GM20000 (cell line): ENCODE measurements at regions not wholly inside any gene's neighbourhood (a gene's known extent, or its start where the extent isn't known, plus 50 kb on each side); places are given as distances from the start of the nearest gene placed in this dataset.

Experiments used
- DNase-seq: peaks from one replicate; pipeline ENCODE4 v3.0.0; 2012; ENCODE audit warnings: low spot score
- TF ChIP-seq, protein P1 (sequence below): IDR thresholded peaks from 2 replicates; pipeline ENCODE4 v1.5.1; 2012; ENCODE audit warnings: mild to moderate bottlenecking, control low read depth; ENCODE audit errors: extremely low read depth, missing control alignments

DNA sequence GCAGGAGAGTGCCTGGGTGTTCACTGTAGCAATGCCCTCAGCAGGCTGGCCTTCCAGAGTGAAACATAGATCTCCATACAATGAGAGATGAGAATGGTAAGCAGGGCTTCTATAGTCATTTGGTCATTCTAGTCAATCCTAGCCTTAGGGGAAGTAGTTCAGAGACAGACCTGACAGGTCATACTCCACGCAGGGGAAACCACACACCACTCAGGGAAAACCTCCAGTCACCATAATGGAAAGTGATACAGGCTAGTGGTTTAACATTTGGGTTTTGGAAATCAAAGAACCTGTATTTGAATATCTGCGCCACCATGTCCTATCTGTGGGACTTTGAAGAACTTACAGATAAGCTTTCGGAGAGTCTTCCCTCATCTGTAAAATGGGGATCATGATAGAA is 425.7 kb upstream of the PPP2R3A start:
- TF ChIP-seq, protein P1, sequence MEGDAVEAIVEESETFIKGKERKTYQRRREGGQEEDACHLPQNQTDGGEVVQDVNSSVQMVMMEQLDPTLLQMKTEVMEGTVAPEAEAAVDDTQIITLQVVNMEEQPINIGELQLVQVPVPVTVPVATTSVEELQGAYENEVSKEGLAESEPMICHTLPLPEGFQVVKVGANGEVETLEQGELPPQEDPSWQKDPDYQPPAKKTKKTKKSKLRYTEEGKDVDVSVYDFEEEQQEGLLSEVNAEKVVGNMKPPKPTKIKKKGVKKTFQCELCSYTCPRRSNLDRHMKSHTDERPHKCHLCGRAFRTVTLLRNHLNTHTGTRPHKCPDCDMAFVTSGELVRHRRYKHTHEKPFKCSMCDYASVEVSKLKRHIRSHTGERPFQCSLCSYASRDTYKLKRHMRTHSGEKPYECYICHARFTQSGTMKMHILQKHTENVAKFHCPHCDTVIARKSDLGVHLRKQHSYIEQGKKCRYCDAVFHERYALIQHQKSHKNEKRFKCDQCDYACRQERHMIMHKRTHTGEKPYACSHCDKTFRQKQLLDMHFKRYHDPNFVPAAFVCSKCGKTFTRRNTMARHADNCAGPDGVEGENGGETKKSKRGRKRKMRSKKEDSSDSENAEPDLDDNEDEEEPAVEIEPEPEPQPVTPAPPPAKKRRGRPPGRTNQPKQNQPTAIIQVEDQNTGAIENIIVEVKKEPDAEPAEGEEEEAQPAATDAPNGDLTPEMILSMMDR: no peak
- no peak for DNase-seq

DNA sequence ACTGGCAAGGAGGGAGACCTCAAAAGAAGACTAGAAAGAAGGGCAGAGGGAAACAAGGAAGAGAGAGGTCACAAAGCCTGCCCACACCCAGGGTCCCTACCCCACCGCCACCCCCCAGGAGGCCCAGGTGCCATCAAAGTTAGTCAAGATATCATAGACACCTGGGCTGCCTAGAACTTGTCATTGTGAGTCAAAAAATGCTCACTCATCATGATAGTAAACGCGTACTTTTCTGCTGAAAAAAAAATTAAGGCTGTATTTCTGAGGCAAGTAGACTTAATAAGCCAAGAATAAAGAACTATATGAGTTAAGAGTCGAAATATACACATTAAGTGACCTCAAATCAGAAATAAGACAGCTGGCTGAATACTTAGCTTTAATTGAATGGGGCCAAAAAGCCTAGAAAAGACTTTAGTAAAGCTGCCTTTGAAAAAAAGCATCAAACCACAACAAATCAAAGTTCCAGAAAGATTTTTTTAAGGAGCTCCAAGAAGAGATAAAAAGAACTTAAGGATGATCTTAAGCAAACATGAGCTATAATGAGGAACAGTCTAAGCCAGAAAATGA is 415.5 kb upstream of the PPP2R3A start:
- TF ChIP-seq, protein P1: no peak
- DNase-seq: no peak

DNA sequence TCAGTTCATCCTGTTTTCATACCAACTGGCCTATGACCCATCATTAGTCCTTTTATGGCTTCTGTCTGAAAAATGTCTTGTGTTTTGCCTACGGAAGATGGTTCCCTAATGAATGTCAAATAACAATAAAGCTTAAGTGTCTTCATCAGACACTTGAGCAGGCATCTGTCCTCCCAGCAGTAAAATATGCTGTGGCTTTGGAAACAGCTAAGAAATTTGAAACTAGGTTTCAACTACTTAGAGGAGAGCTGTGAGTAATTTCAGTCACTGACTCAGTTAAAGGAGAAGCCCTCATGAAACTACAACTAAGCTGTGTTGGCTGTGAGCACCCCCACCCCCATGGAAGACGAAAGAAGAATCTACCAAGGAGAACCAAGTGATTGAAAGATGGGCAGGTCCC is 409.4 kb upstream of the PPP2R3A start:
- no peak for DNase-seq
- TF ChIP-seq, protein P1: no peak

DNA sequence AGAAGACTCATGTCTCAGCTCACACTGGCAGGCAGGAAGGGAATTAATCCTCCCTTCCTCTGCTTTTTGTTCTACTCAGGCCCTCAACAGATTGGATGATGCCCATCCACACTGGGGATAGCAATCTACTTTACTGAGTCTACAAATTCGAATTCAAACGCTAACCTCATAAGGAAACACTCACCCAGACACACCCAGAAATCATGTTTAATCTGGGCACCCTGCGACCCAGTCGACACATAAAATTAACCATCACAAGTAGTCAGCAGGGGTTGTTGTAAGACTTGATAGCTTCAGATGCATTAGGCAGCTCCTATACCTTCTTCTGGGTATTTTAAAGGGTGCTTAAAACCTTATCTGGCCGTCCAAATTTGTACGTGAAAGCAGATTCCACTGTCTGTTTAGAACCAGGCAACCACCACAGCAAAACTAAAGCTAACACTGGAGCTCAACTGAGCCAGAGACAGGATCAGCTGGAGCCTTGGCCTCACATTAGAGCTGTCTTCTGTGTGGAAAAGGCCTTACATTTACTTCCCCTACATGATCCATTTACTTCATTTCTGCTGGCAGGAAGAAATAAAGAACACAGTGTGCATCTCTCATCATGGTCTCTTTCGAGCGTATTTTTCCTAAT is 407.3 kb upstream of the PPP2R3A start:
- DNase-seq: no peak
- TF ChIP-seq, protein P1: no peak

DNA sequence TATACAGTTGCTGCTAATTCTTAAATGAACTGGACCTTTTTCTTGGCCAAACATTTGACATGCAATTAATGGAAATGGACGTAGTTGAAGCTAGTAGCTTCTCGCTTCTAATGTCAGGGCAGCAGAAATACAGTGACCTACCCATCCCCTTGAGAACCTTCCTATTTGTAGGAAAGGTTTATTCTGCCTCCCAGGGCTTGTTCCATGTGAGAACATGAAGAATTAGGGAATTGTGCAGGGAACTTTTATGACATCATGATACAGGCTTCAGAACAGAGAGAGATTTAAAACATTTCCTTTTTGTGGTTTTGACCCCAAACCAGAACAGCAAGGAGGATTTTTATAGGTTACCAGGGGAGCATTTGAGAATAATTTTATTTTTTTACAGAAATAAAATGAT is 406.6 kb upstream of the PPP2R3A start:
- TF ChIP-seq, protein P1: no peak

DNA sequence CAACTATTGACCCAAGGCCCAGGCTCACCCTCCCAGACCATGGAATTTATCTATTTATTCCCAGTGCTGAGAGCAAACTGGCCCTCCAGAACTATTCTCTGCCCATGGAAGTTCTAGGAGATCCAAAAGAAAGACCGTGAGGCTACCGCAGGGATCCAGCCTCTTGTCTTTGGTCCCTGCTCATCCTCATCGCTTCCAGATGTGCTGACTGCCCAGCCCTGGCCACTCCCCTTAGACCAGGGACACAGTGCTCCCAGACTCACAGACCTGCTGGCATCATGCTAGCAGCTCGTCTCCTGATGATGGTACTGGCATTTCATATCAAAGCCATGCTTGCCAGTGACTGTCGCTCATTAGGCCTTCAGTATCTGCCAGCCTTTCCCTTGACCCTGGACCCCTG is 405.7 kb upstream of the PPP2R3A start:
- TF ChIP-seq, protein P1: no peak
- DNase-seq: no peak

More for the DNA sequence above, 406.6 kb upstream of the PPP2R3A start:
- DNase-seq: no peak

DNA sequence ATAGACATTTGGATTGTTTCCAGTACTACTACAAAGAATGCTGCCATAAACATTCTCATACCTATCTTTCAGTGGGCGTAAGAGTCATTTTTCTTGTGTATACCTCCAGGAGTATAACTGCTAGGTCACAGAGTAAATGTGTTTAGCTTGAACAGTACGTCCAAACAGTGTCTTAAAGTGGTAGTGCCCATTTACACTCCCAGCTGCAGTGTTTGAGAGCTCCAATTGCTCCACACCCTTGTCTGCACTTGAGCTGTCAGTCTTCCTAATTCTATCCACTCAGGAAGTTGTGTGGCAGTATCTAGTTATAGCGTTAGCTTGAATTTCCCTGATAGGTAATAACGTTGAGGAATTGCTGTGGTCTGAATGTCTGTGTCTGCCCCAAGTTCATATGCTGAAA is 404.7 kb upstream of the PPP2R3A start:
- no peak for DNase-seq
- TF ChIP-seq, protein P1: no peak
